Erythroblast (primary cell): ENCODE measurements at regions not wholly inside any gene's neighbourhood (a gene's known extent, or its start where the extent isn't known, plus 50 kb on each side); places are given as distances from the start of the nearest gene placed in this dataset.

ENCODE experiments used
- GATA1 ChIP-seq: IDR thresholded peaks from 2 replicates; pipeline ENCODE4 v1.6.1; 2011; ENCODE audit warnings: low read depth, mild to moderate bottlenecking, control low read depth, low read length, moderate library complexity
- POLR2A ChIP-seq: IDR thresholded peaks from 2 replicates; pipeline ENCODE4 v1.6.1; 2011; ENCODE audit warnings: mild to moderate bottlenecking, low read length

- no peak for TF ChIP-seq POLR2A
- TF ChIP-seq GATA1: no peak
Measured at GRCh38 chr3:106611116-106611515, 742.3 kb upstream of the CBLB start.
